HEK293 (cell line): ENCODE measurements at regions not wholly inside any gene's neighbourhood (a gene's known extent, or its start where the extent isn't known, plus 50 kb on each side); places are given as distances from the start of the nearest gene placed in this dataset.

Experiments
- CTCF ChIA-PET: fragments of 350-600 bp; formaldehyde crosslinking; extraction: SDS; loops from one replicate; lab custom pipeline; 2021; ENCODE audit warnings: antibody characterized with exemption; lab: Yijun Ruan, JAX
- POLR2A ChIA-PET: fragments of 300-600 bp; formaldehyde crosslinking; extraction: SDS; loops from one replicate; lab custom pipeline; 2020; ENCODE audit warnings: antibody characterized with exemption, inconsistent platforms; lab: Yijun Ruan, JAX
- H3K27ac ChIP-seq: fragments of 200-500 bp; sonication (Bioruptor generic); 2 replicates; pipeline ENCODE4 v1.5.1; 2014; ENCODE audit warnings: low read depth, low read length, control low read depth, inconsistent platforms; ENCODE audit errors: extremely low read depth
- H3K36me3 ChIP-seq, 2 experiments: fragments of 200-500 bp in 1 of 2; sonication (Bioruptor generic) in 1 of 2; 1 replicate in 1 of 2; 2 replicates in 1 of 2; pipeline ENCODE4 v1.5.1; 2014 to 2017; ENCODE audit warnings: inconsistent platforms in 2 of 2, low read length in 2 of 2; ENCODE audit not compliant: control insufficient read depth in 2 of 2, insufficient read depth in 1 of 2
- H3K4me1 ChIP-seq: fragments of 200-500 bp; sonication (Bioruptor generic); 2 replicates; pipeline ENCODE4 v1.5.1; 2014; ENCODE audit warnings: mild to moderate bottlenecking, low read length, inconsistent platforms; ENCODE audit not compliant: control insufficient read depth, insufficient read depth
- H3K4me3 ChIP-seq: 2 replicates; pipeline ENCODE4 v1.5.1; 2011; ENCODE audit warnings: low read depth, mild to moderate bottlenecking, control low read depth, low read length, moderate library complexity
- H3K9me3 ChIP-seq: fragments of 200-500 bp; sonication (Bioruptor generic); 2 replicates; pipeline ENCODE4 v1.5.1; 2014; ENCODE audit warnings: low read depth, low read length, inconsistent platforms; ENCODE audit not compliant: control insufficient read depth, insufficient read depth
- GLI2 ChIP-seq: fragments of 450-650 bp; formaldehyde crosslinking; IDR thresholded peaks from 2 replicates; pipeline ENCODE4; 2017; ENCODE audit warnings: missing biosample characterization, missing genetic modification characterization, low read depth, borderline replicate concordance
- MEIS1 ChIP-seq: sonication (generic); formaldehyde crosslinking; IDR thresholded peaks from 2 replicates; pipeline ENCODE4 v1.8.1; 2022; ENCODE audit warnings: missing genetic modification reagents, mild to moderate bottlenecking, borderline replicate concordance
- MZF1 ChIP-seq: fragments of 450-650 bp; formaldehyde crosslinking; IDR thresholded peaks from 2 replicates; pipeline ENCODE4 v1.5.1; 2017; ENCODE audit warnings: missing biosample characterization, missing genetic modification characterization, borderline replicate concordance
- ZBTB17 ChIP-seq: fragments of 450-650 bp; formaldehyde crosslinking; IDR thresholded peaks from 2 replicates; pipeline ENCODE4 v1.5.1; 2016; ENCODE audit warnings: missing biosample characterization, missing genetic modification characterization
- ZBTB20 ChIP-seq: fragments of 450-650 bp; formaldehyde crosslinking; IDR thresholded peaks from 2 replicates; pipeline ENCODE4 v1.5.1; 2016; ENCODE audit warnings: missing biosample characterization, missing genetic modification characterization
- ZNF121 ChIP-seq: fragments of 450-650 bp; formaldehyde crosslinking; IDR thresholded peaks from 2 replicates; pipeline ENCODE4 v1.5.1; 2016; ENCODE audit warnings: missing biosample characterization, missing genetic modification characterization
- ZNF132 ChIP-seq: fragments of 450-650 bp; formaldehyde crosslinking; IDR thresholded peaks from 2 replicates; pipeline ENCODE4 v1.5.1; 2017; ENCODE audit warnings: missing biosample characterization, missing genetic modification characterization, borderline replicate concordance
- ZNF2 ChIP-seq: fragments of 450-650 bp; formaldehyde crosslinking; IDR thresholded peaks from 2 replicates; pipeline ENCODE4 v1.5.1; 2016; ENCODE audit warnings: missing biosample characterization, missing genetic modification characterization
- ZNF211 ChIP-seq: fragments of 450-650 bp; formaldehyde crosslinking; IDR thresholded peaks from 2 replicates; pipeline ENCODE4 v1.5.1; 2016; ENCODE audit warnings: low read depth, missing biosample characterization, missing genetic modification characterization
- ZNF280C ChIP-seq: fragments of 450-650 bp; formaldehyde crosslinking; IDR thresholded peaks from 2 replicates; pipeline ENCODE4 v1.5.1; 2016; ENCODE audit warnings: missing biosample characterization, missing genetic modification characterization
- ZNF302 ChIP-seq: fragments of 450-650 bp; formaldehyde crosslinking; IDR thresholded peaks from 2 replicates; pipeline ENCODE4 v1.5.1; 2016; ENCODE audit warnings: missing biosample characterization, missing genetic modification characterization, low read depth
- ZNF324 ChIP-seq: fragments of 450-650 bp; formaldehyde crosslinking; IDR thresholded peaks from 2 replicates; pipeline ENCODE4 v1.5.1; 2016; ENCODE audit warnings: missing biosample characterization, missing genetic modification characterization
- ZNF37A ChIP-seq: fragments of 450-650 bp; IDR thresholded peaks from 2 replicates; pipeline ENCODE4 v1.5.1; 2018; ENCODE audit warnings: missing biosample characterization, missing genetic modification characterization
- ZNF404 ChIP-seq: fragments of 450-650 bp; formaldehyde crosslinking; IDR thresholded peaks from 2 replicates; pipeline ENCODE4 v1.5.1; 2017; ENCODE audit warnings: missing biosample characterization, missing genetic modification characterization
- ZNF510 ChIP-seq: fragments of 450-650 bp; formaldehyde crosslinking; IDR thresholded peaks from 2 replicates; pipeline ENCODE4 v1.5.1; 2018; ENCODE audit warnings: mild to moderate bottlenecking, missing genetic modification characterization, missing biosample characterization; ENCODE audit not compliant: insufficient replicate concordance
- ZNF514 ChIP-seq: fragments of 450-650 bp; formaldehyde crosslinking; IDR thresholded peaks from 2 replicates; pipeline ENCODE4 v1.5.1; 2016; ENCODE audit warnings: missing biosample characterization, missing genetic modification characterization
- ZNF585B ChIP-seq: fragments of 450-650 bp; formaldehyde crosslinking; IDR thresholded peaks from 2 replicates; pipeline ENCODE4 v1.5.1; 2016; ENCODE audit warnings: missing biosample characterization, missing genetic modification characterization
- ZNF792 ChIP-seq: fragments of 450-650 bp; formaldehyde crosslinking; IDR thresholded peaks from 2 replicates; pipeline ENCODE4 v1.5.1; 2016; ENCODE audit warnings: missing biosample characterization, missing genetic modification characterization
- ZNF837 ChIP-seq: fragments of 450-650 bp; formaldehyde crosslinking; IDR thresholded peaks from 2 replicates; pipeline ENCODE4 v1.5.1; 2016; ENCODE audit warnings: missing biosample characterization, missing genetic modification characterization
- ZSCAN18 ChIP-seq: fragments of 450-650 bp; formaldehyde crosslinking; IDR thresholded peaks from 2 replicates; pipeline ENCODE4 v1.5.1; 2016; ENCODE audit warnings: missing biosample characterization, missing genetic modification characterization
- ZSCAN5A ChIP-seq: fragments of 450-650 bp; formaldehyde crosslinking; IDR thresholded peaks from 2 replicates; pipeline ENCODE4 v1.5.1; 2016; ENCODE audit warnings: missing biosample characterization, missing genetic modification characterization
- TF ChIP-seq, protein P1 (sequence below): IDR thresholded peaks from 2 replicates; pipeline ENCODE4 v1.6.1; 2011; ENCODE audit warnings: mild to moderate bottlenecking, low read depth, low read length, borderline replicate concordance
- TF ChIP-seq, protein P2 (sequence below): fragments of 450-650 bp; formaldehyde crosslinking; IDR thresholded peaks from 2 replicates; pipeline ENCODE4 v1.5.0; 2017; ENCODE audit warnings: missing biosample characterization, missing genetic modification characterization, borderline replicate concordance
- TF ChIP-seq, protein P3 (sequence below): fragments of 450-650 bp; formaldehyde crosslinking; IDR thresholded peaks from 2 replicates; pipeline ENCODE4 v1.5.1; 2016; ENCODE audit warnings: missing biosample characterization, missing genetic modification characterization

DNA sequence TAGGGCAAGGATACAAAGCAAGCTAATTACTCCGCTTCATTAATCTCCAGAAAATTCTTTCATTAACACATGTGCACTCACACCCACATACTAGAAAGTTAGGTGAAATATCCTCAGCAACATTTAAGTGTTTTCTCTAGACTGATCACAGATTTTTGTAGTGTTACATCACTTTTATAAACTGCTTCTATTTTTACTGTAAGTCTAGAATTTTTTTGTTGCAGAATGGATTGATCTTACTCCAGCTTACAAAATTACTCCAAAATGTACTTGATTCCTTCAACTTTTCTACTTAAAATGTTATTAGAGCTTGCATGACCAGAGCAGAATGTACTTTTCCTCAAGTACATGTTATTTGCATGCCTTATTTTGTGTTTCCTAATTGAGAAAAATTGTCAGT is 2325.2 kb downstream of the PCDH7 start:
- POLR2A ChIA-PET = no interaction called here
- H3K36me3 ChIP-seq = no peaks in the 10 kb centered on the region
- no peak overlapping the region for H3K27ac ChIP-seq
- no peak for TF ChIP-seq ZNF132 (tag by site-specific recombination)
- TF ChIP-seq, protein P1, sequence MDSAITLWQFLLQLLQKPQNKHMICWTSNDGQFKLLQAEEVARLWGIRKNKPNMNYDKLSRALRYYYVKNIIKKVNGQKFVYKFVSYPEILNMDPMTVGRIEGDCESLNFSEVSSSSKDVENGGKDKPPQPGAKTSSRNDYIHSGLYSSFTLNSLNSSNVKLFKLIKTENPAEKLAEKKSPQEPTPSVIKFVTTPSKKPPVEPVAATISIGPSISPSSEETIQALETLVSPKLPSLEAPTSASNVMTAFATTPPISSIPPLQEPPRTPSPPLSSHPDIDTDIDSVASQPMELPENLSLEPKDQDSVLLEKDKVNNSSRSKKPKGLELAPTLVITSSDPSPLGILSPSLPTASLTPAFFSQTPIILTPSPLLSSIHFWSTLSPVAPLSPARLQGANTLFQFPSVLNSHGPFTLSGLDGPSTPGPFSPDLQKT = no peak
- TF ChIP-seq ZNF514 (tag by site-specific recombination) = no peak
- TF ChIP-seq ZNF404 = no peak
- TF ChIP-seq, protein P2, sequence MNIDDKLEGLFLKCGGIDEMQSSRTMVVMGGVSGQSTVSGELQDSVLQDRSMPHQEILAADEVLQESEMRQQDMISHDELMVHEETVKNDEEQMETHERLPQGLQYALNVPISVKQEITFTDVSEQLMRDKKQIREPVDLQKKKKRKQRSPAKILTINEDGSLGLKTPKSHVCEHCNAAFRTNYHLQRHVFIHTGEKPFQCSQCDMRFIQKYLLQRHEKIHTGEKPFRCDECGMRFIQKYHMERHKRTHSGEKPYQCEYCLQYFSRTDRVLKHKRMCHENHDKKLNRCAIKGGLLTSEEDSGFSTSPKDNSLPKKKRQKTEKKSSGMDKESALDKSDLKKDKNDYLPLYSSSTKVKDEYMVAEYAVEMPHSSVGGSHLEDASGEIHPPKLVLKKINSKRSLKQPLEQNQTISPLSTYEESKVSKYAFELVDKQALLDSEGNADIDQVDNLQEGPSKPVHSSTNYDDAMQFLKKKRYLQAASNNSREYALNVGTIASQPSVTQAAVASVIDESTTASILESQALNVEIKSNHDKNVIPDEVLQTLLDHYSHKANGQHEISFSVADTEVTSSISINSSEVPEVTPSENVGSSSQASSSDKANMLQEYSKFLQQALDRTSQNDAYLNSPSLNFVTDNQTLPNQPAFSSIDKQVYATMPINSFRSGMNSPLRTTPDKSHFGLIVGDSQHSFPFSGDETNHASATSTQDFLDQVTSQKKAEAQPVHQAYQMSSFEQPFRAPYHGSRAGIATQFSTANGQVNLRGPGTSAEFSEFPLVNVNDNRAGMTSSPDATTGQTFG = no peak
- TF ChIP-seq ZNF837 (tag by site-specific recombination) = no peak
- no peak for TF ChIP-seq ZSCAN5A (tag by site-specific recombination)
- TF ChIP-seq, all 188 proteins: peak for 0
- CTCF ChIA-PET = no interaction called here
- H3K9me3 ChIP-seq = no peaks in the 10 kb centered on the region
- no peaks in the 10 kb centered on the region for H3K4me1 ChIP-seq
- H3K4me3 ChIP-seq = no peak overlapping the region

DNA sequence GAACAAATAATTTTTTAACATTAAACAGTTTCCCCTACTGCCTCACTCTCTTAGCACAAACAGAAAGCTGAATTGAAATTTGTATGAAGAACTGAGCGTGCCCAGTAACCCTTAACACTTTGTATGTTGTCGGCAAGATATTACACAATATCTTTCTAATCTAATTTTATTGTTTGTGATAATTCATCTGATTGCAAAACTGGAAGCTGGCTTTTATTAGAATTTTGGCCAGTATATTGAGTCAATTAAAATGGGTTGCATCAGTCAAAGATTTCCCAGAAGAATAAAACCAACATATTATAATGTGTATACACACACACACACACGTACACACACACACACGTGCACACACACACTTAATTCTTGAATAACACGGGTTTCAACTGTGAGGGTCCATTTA is 2332.1 kb downstream of the PCDH7 start:
- no peaks in the 10 kb centered on the region for H3K4me1 ChIP-seq
- H3K4me3 ChIP-seq = no peak overlapping the region
- ChIA-PET CTCF (no interaction called here), POLR2A (no interaction called here)
- no peak for TF ChIP-seq MEIS1 (CRISPR knock-in tag)
- TF ChIP-seq ZNF510 = no peak
- TF ChIP-seq ZNF2 (tag by site-specific recombination) = no peak
- TF ChIP-seq ZNF280C (tag by site-specific recombination) = no peak
- no peak for TF ChIP-seq ZSCAN18
- TF ChIP-seq ZNF302 (tag by site-specific recombination) = no peak
- no peak for TF ChIP-seq ZNF211 (tag by site-specific recombination)
- no peak for TF ChIP-seq MZF1 (tag by site-specific recombination)
- TF ChIP-seq ZNF324 (tag by site-specific recombination) = no peak
- TF ChIP-seq GLI2 (tag by site-specific recombination) = no peak
- no peak for TF ChIP-seq ZBTB17 (tag by site-specific recombination)
- TF ChIP-seq ZNF792 (tag by site-specific recombination) = no peak
- TF ChIP-seq ZNF121 = no peak
- no peak for TF ChIP-seq ZNF585B
- TF ChIP-seq ZBTB20 (tag by site-specific recombination) = no peak
- TF ChIP-seq, protein P3, sequence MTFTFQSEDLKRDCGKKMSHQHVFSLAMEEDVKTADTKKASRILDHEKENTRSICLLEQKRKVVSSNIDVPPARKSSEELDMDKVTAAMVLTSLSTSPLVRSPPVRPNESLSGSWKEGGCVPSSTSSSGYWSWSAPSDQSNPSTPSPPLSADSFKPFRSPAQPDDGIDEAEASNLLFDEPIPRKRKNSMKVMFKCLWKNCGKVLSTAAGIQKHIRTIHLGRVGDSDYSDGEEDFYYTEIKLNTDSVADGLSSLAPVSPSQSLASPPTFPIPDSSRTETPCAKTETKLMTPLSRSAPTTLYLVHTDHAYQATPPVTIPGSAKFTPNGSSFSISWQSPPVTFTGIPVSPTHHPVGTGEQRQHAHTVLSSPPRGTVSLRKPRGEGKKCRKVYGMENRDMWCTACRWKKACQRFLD (tag by site-specific recombination) = no peak
- no peak for TF ChIP-seq ZNF37A (tag by site-specific recombination)
- no peak for TF ChIP-seq ZSCAN5A (tag by site-specific recombination)
- H3K9me3 ChIP-seq = no peaks in the 10 kb centered on the region
- no peak overlapping the region for H3K27ac ChIP-seq
- no peaks in the 10 kb centered on the region for H3K36me3 ChIP-seq
